Right lobe of liver (tissue), 4 donors: ENCODE measurements at regions not wholly inside any gene's neighbourhood (a gene's known extent, or its start where the extent isn't known, plus 50 kb on each side); places are given as distances from the start of the nearest gene placed in this dataset.

Experiments used
- CTCF ChIP-seq, 4 donors: fragments of 200-600 bp in 3 of 4; fragments of 450-650 bp in 1 of 4; IDR thresholded peaks; one replicate each; pipeline versions ENCODE4 v1.5.1 to v1.8.0; 2016 to 2022; ENCODE audit warnings: antibody characterized with exemption in 4 of 4, mild to moderate bottlenecking in 2 of 4
- POLR2A ChIP-seq: fragments of 450-650 bp; IDR thresholded peaks from one replicate; pipeline ENCODE4 v1.6.1; 2017; ENCODE audit warnings: antibody characterized with exemption, mild to moderate bottlenecking
- donor health status: DM: no; HTN: no; CAD: no.
- donor health status: DM: no; HTN: no; CAD: no.
- donor health status: DM: no; HTN: yes; CAD: no.

GRCh38 chr16:5379954-5380353 lies 282.4 kb upstream of the EEF2KMT start:
- TF ChIP-seq POLR2A = no peak
- TF ChIP-seq CTCF (IDR thresholded peaks at IDR 0.05) = no peak
